Gastrocnemius medialis (tissue), 4 donors: ENCODE measurements at regions not wholly inside any gene's neighbourhood (a gene's known extent, or its start where the extent isn't known, plus 50 kb on each side); places are given as distances from the start of the nearest gene placed in this dataset.
"Not testable (repeated sequence)": the region's sequence is repeated elsewhere in the genome, so short reads cannot be mapped to it uniquely, and the experiment has no call there.

Source experiments
- POLR2A ChIP-seq, 2 donors: fragments of 450-650 bp; IDR thresholded peaks; one replicate each; pipeline ENCODE4 v1.6.1; 2017; ENCODE audit warnings: antibody characterized with exemption in 2 of 2, mild to moderate bottlenecking in 2 of 2, moderate library complexity in 2 of 2
- TF ChIP-seq, protein P1 (sequence below), 5 experiments: fragments of 450-650 bp in 3 of 5; fragments of 200-600 bp in 2 of 5; sonication (generic) in 2 of 5; IDR thresholded peaks in 4 of 5; conservative IDR thresholded peaks in 1 of 5; 1 replicate in 4 of 5; 2 replicates in 1 of 5; pipeline ENCODE4 v1.5.1; 2016 to 2019; ENCODE audit warnings: antibody characterized with exemption in 5 of 5, mild to moderate bottlenecking in 3 of 5, moderate library complexity in 3 of 5

DNA sequence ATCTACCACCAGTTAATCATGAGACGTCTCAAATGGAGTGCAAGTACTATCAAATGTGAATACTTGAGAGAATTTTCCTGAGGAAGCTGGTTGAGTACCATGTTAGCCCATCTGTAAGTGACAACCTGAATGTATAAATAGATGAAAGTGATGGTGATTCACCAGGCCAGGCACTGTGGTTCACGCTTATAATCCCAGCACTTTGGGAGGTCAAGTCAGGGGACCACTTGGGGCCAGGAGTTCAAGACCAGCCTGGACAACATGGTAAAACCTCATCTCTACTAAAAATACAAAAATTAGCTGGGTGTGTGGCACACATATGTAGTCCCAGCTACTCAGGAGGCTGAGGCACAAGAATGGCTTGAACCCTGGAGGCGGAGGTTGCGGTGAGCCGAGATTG lies 288.0 kb upstream of the CLEC14A start:
- TF ChIP-seq, protein P1, sequence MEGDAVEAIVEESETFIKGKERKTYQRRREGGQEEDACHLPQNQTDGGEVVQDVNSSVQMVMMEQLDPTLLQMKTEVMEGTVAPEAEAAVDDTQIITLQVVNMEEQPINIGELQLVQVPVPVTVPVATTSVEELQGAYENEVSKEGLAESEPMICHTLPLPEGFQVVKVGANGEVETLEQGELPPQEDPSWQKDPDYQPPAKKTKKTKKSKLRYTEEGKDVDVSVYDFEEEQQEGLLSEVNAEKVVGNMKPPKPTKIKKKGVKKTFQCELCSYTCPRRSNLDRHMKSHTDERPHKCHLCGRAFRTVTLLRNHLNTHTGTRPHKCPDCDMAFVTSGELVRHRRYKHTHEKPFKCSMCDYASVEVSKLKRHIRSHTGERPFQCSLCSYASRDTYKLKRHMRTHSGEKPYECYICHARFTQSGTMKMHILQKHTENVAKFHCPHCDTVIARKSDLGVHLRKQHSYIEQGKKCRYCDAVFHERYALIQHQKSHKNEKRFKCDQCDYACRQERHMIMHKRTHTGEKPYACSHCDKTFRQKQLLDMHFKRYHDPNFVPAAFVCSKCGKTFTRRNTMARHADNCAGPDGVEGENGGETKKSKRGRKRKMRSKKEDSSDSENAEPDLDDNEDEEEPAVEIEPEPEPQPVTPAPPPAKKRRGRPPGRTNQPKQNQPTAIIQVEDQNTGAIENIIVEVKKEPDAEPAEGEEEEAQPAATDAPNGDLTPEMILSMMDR (IDR thresholded peaks at IDR 0.05 in 4 of 5, conservative IDR thresholded peaks at IDR 0.05 in 1 of 5), result not testable (repeated sequence)
- not testable (repeated sequence) for TF ChIP-seq POLR2A (IDR thresholded peaks at IDR 0.05)
